GM03348 (cell line): ENCODE measurements at regions not wholly inside any gene's neighbourhood (a gene's known extent, or its start where the extent isn't known, plus 50 kb on each side); places are given as distances from the start of the nearest gene placed in this dataset.
"Not testable (repeated sequence)": the region's sequence is repeated elsewhere in the genome, so short reads cannot be mapped to it uniquely, and the experiment has no call there.

Source experiments
- DNase-seq: peaks from one replicate; pipeline ENCODE4 v3.0.0; 2012; ENCODE audit warnings: low spot score

DNA sequence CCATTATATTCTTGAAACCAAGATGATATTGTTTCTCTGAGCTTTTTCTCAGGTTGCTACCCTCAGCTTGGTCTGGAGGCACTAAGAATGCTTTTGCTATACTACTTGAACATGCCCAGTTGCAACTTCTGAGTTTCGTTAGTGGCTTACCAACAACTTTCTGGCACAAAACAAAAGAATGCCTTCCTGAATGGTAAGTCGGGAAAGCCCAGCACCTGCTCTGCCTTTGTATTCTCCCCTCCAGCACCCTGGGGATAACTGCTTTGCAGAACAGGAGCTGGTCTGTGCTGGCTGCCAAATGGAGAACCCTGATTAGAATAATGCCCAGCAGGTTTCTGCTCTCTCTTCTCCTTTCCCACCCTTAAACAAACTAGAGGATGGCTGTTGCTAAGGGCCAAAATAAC, 149.3 kb downstream of the TGFB2 start:
- DNase-seq = no peak

GRCh38 chr1:218495931-218496330, 150.8 kb downstream of the TGFB2 start:
- no peak for DNase-seq

- peak; percentile 81 for DNase-seq
These were observed 151.4 kb downstream of the TGFB2 start for GRCh38 chr1:218496561-218496960.

GRCh38 chr1:218498056-218498938, 153.2 kb downstream of the TGFB2 start:
- DNase-seq = no peak

GRCh38 chr1:218499011-218499691, 154.0 kb downstream of the TGFB2 start:
- DNase-seq = peak; percentile 61

DNA sequence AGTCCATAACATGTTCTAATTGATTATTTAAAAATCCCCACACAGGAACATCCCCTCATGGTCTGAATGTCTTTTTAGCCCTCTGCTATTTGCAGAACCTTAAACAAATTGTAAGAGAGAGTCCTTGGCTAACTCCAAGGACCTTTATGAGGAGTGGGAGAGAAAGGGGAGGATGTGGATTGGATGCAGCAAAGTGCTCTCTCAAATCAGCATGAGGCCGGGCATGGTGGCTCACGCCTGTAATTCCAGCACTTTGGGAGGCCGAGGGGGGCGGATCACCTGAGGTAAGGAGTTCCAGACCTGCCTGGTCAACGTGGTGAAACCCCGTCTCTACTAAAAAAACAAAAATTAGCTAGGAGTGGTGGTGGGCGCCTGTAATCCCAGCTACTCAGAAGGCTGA, 154.8 kb downstream of the TGFB2 start:
- no peak for DNase-seq

- DNase-seq = no peak
These were observed 156.0 kb downstream of the TGFB2 start for GRCh38 chr1:218501161-218501560.

DNA sequence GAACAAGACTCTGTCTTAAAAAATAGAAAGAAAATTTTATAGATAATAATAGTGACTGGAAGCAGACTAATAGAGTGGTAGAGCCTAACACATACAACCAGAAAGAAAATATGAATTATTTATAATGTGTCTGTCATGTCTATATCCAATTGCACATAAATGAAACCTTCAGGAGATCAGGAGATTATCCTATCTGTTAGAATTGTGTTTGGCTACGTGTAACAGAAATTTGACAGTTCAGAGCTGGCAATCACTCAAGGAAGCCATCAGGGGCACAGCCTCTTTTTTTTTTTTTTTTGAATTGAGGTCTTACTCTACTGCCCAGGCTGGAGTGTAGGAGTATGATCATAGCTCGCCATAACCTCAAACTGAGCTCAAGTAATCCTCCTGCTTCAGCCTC, 157.2 kb downstream of the TGFB2 start:
- DNase-seq = no peak

GRCh38 chr1:218503102-218503501, 158.0 kb downstream of the TGFB2 start:
- DNase-seq = no peak

GRCh38 chr1:218507355-218508002, 162.3 kb downstream of the TGFB2 start:
- DNase-seq = no peak

DNA sequence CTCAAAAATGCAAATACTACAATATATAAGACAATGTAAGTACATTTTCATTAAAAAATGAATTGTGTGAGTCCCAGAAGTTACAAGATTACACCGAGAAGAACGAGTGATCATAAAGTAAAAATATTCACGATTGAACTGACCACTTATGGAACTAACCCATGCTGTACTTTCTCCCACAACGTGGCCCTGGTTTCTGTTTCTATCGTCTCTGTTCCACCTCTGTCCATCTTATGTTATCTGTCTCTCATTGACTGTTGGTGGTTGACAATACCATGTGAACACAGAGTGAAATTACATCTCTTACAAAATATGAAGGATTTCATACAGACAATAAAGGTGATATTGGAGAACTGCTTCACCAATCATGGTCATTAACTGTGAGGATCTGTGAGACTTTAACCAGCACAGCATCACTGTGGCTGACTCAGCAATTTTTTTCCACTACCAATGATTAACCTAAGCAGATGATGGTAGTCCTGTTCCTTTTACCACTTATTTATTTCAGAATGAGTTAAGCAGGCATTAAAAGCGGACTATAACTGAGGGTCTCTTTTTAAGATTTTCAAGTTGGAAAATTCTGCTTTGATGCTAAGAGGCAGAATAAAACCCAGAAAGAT, 165.1 kb downstream of the TGFB2 start:
- no peak for DNase-seq

DNA sequence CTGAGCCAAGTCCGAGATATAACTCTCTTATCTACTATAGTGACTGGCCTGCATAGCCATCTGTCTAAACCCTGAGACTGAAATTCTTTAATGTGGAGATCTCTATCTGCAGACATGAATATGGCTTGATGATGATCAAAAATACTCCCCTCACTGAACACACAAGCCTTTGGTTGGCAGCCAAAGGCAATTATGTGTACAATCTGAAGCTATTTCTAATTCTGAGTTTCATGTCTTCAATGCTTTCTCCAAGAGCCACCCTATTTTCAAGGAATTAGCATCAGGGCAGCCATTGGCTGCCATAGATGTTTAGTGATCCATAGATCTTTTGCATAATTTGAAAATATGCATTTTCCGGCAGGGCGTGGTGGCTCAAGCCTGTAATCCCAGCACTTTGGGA, 168.2 kb downstream of the TGFB2 start:
- DNase-seq = no peak

- DNase-seq = no peak
These were observed 169.6 kb downstream of the TGFB2 start for GRCh38 chr1:218514689-218515088.

- DNase-seq = no peak
These were observed 171.4 kb downstream of the TGFB2 start for GRCh38 chr1:218516526-218516925.

GRCh38 chr1:218517459-218517858, 172.3 kb downstream of the TGFB2 start:
- DNase-seq = no peak

DNA sequence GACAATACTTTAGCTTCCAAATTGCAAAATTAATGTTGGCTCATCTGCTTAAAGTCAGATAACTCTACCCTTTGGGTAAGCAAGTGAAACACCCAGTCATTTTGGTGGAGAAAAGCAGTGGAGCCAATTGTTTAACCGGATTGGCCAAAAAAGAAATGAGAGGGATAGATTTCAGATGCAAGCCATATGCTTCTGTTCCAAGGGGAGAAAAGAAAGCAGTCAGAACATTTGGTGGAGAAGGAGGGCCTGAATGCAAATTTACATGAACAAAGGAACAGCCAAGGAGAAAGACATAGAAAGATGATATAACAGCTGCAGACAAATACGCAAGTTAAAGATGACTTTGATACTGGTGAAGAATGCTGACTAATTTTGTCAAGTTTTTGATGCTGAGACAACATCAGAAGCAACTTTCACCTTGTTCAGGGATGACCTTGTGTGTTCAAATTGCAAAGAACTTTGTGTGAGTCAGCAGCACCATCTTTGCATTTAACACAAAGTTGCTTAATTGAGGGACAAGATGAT, 173.1 kb downstream of the TGFB2 start:
- DNase-seq = no peak

DNA sequence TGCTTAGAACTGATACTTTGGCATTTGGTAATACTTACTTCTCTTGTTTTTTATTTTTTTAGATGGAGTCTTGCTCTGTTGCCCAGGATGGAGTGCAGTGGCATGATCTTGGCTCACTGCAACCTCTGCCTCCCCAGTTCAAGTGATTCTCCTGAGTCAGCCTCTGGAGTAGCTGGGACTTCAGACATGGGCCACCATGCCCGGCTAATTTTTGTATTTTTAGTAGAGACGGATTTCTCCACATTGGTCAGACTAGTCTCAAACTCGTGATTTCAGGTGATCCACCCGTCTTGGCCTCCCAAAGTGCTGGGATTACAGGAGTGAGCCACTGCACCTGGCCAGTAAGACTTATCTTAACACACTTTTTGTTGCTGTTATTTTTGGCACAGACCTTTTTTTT, 175.5 kb downstream of the TGFB2 start:
- DNase-seq = not testable (repeated sequence)

GRCh38 chr1:218521414-218522169, 176.5 kb downstream of the TGFB2 start:
- peak; percentile 63 for DNase-seq

GRCh38 chr1:218524526-218524925, 179.4 kb downstream of the TGFB2 start:
- DNase-seq = peak; percentile 10

DNA sequence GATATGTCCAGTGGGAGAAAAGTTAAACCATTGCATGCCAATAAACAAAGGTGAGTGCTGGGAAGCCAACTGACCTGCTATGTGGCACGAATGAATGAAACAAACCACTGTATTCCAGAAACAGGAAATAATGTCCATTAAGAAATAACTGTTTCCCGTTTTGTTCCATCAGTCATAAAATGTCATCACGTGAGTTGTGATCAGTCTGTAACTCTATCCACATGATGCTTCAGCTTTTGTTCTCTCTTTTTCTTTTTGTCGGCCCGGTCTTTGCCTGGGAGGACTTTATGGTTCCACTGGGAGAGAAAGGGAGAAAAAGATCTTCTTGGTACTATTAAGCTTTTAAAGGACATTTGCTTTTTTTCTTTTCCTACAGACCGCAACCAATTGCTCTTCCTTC, 179.9 kb downstream of the TGFB2 start:
- no peak for DNase-seq

GRCh38 chr1:218525451-218526197, 180.5 kb downstream of the TGFB2 start:
- DNase-seq = no peak
